ENCODE measurements at regions not wholly inside any gene's neighbourhood (a gene's known extent, or its start where the extent isn't known, plus 50 kb on each side); places are given as distances from the start of the nearest gene placed in this dataset.

GRCh38 chr14:38901791-38902190, 201.2 kb downstream of the SEC23A start:
- DNase-seq (ENCODE audit: low spot score): no peak

- no peak for DNase-seq (ENCODE audit: low spot score)
Measured at GRCh38 chr14:38900887-38901286, 202.1 kb downstream of the SEC23A start.

- no peak for DNase-seq (ENCODE audit: low spot score)
Measured at GRCh38 chr14:38887696-38888095, 215.3 kb downstream of the SEC23A start.

- DNase-seq (ENCODE audit: low spot score): no peak
Measured at GRCh38 chr14:38884109-38884508, 218.9 kb downstream of the SEC23A start.

- no peak for DNase-seq (ENCODE audit: low spot score)
Measured at GRCh38 chr14:38883127-38883526, 219.9 kb downstream of the SEC23A start.

- no peak for DNase-seq (ENCODE audit: low spot score)
Measured at GRCh38 chr14:38882533-38882932, 220.5 kb downstream of the SEC23A start.

- DNase-seq (ENCODE audit: low spot score): no peak
Measured at GRCh38 chr14:38880643-38881524, 222.2 kb downstream of the SEC23A start.

GRCh38 chr14:38877744-38878388, 225.2 kb downstream of the SEC23A start:
- no peak for DNase-seq (ENCODE audit: low spot score)

- DNase-seq (ENCODE audit: low spot score): no peak
Measured at GRCh38 chr14:38874721-38875120, 228.3 kb downstream of the SEC23A start.

GRCh38 chr14:38873941-38874612, 229.0 kb downstream of the SEC23A start:
- no peak for DNase-seq (ENCODE audit: low spot score)

- DNase-seq (ENCODE audit: low spot score): no peak
Measured at GRCh38 chr14:38870296-38870836, 232.7 kb downstream of the SEC23A start.

GRCh38 chr14:38868399-38869290, 234.4 kb downstream of the SEC23A start:
- no peak for DNase-seq (ENCODE audit: low spot score)

- peak; percentile 73 for DNase-seq (ENCODE audit: low spot score)
Measured at GRCh38 chr14:38867561-38868150, 235.4 kb downstream of the SEC23A start.

- no peak for DNase-seq (ENCODE audit: low spot score)
Measured at GRCh38 chr14:38866461-38866860, 236.6 kb downstream of the SEC23A start.

GRCh38 chr14:38862366-38862765, 240.7 kb downstream of the SEC23A start:
- DNase-seq (ENCODE audit: low spot score): no peak

GRCh38 chr14:38860530-38860929, 242.5 kb downstream of the SEC23A start:
- no peak for DNase-seq (ENCODE audit: low spot score)

- DNase-seq (ENCODE audit: low spot score): no peak
Measured at GRCh38 chr14:38856798-38857197, 246.2 kb downstream of the SEC23A start.

- DNase-seq (ENCODE audit: low spot score): no peak
Measured at GRCh38 chr14:38855513-38855912, 247.5 kb downstream of the SEC23A start.

GRCh38 chr14:38851111-38851510, 251.9 kb downstream of the SEC23A start:
- no peak for DNase-seq (ENCODE audit: low spot score)

GRCh38 chr14:38850664-38851063, 252.4 kb downstream of the SEC23A start:
- no peak for DNase-seq (ENCODE audit: low spot score)

Measured in AG20443 (cell line).